Epithelial cell of esophagus (primary cell): ENCODE measurements at regions not wholly inside any gene's neighbourhood (a gene's known extent, or its start where the extent isn't known, plus 50 kb on each side); places are given as distances from the start of the nearest gene placed in this dataset.

ENCODE experiments used
- DNase-seq: peaks from one replicate; pipeline ENCODE4 v3.0.0; 2010; ENCODE audit warnings: low read depth
- H3K4me3 ChIP-seq: 2 replicates; pipeline ENCODE4 v1.5.1; 2011; ENCODE audit warnings: mild to moderate bottlenecking, low read length, control low read depth
- TF ChIP-seq, protein P1 (sequence below): IDR thresholded peaks from 2 replicates; pipeline ENCODE4 v1.5.1; 2011; ENCODE audit warnings: low read depth, mild to moderate bottlenecking, low read length, control low read depth, inconsistent platforms; ENCODE audit not compliant: insufficient read depth; ENCODE audit errors: missing control alignments

DNA sequence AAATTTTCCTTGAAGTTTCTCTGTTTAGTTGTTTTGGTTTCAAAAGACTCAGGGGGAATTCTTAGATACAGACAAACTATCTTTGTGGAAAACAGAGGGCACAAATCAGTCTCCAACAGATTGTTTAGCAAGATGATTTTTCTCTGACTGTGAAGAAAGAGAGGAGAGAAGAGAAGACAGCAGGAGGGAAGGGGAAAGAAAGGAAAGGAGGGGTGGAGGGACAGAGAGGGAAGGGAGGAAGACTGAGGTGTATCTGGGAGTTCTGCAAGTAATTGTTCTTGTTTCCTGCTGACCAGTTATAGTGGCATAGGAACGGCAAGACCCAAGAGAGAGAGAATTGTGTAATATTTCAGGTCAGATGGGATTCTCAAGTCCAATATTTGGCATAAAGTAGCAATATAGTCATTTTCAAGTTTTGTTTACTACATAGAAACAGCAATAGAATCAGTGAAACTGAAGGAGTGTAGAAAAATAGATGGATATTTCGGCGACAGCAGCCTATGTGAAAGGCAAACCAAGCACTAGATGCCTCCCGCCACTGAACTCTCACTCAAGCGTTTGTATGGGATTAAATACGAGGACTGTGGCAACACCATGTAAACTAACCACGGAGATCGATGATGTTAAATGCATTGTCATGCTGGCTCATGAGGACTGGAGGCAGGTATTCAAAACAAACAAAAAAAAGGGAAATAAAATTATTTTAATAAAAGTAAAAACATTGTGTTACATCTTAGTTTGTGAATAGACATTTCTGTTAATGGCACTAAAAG is 342.5 kb downstream of the SLC16A7 start:
- TF ChIP-seq, protein P1, sequence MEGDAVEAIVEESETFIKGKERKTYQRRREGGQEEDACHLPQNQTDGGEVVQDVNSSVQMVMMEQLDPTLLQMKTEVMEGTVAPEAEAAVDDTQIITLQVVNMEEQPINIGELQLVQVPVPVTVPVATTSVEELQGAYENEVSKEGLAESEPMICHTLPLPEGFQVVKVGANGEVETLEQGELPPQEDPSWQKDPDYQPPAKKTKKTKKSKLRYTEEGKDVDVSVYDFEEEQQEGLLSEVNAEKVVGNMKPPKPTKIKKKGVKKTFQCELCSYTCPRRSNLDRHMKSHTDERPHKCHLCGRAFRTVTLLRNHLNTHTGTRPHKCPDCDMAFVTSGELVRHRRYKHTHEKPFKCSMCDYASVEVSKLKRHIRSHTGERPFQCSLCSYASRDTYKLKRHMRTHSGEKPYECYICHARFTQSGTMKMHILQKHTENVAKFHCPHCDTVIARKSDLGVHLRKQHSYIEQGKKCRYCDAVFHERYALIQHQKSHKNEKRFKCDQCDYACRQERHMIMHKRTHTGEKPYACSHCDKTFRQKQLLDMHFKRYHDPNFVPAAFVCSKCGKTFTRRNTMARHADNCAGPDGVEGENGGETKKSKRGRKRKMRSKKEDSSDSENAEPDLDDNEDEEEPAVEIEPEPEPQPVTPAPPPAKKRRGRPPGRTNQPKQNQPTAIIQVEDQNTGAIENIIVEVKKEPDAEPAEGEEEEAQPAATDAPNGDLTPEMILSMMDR: no peak
- DNase-seq: no peak
- H3K4me3 ChIP-seq: no peak overlapping the region

- no peak overlapping the region for H3K4me3 ChIP-seq
- DNase-seq: no peak
- TF ChIP-seq, protein P1: no peak
Observed at GRCh38 chr12:59940631-59941342, 345.0 kb downstream of the SLC16A7 start.

DNA sequence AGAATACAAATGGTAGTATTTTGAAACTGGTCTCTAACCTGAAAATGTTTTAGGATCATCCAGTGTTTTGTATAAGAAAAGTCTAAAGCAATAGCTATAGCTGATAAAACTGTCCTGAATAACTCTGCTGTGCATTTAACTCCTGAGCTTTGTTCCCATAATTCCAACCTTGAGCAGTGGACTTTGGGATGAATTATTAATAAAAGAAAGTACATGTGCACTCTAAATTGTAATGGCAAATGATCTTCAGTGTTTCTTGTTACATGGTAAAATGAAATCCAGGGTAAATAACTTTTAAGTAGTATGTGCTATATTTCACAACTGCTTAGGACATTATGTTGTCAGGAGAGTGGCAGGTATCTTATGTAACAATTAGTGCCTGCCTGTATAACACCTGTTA is 345.6 kb downstream of the SLC16A7 start:
- no peak overlapping the region for H3K4me3 ChIP-seq
- TF ChIP-seq, protein P1: no peak
- no peak for DNase-seq

GRCh38 chr12:59944177-59944576 is 348.3 kb downstream of the SLC16A7 start:
- DNase-seq: no peak
- no peak overlapping the region for H3K4me3 ChIP-seq
- TF ChIP-seq, protein P1: no peak

- DNase-seq: no peak
- no peak overlapping the region for H3K4me3 ChIP-seq
- TF ChIP-seq, protein P1: no peak
Observed at GRCh38 chr12:59946635-59947034, 350.8 kb downstream of the SLC16A7 start.

- DNase-seq: no peak
- H3K4me3 ChIP-seq: no peak overlapping the region
- TF ChIP-seq, protein P1: no peak
Observed at GRCh38 chr12:59963546-59963945, 367.7 kb downstream of the SLC16A7 start.
